ENCODE measurements at regions not wholly inside any gene's neighbourhood (a gene's known extent, or its start where the extent isn't known, plus 50 kb on each side); places are given as distances from the start of the nearest gene placed in this dataset.
A peak's percentile ranks its signal among the peaks of the same experiment; 100 is the strongest.

DNA sequence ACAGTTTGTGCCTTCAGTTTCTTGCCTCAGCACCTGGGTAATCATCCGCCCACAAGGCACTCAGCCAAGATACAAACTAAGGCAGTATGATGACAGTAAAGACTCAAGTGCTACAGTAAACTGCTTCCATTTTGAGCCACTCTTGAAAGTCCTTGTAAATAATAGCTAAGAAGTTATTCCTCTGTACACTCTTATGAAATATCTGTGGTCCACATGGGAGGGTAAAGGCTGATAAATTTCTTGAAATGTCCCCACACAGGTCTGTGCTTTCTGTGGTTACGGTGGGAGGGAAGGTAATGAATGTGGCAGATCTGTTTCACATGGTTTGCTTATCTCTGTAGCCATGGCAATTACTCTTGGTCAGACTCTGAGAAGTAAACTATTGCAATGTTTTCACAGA, 551.0 kb upstream of the ZWINT start:
- no peak for TF ChIP-seq Cebpa-rat (IDR thresholded peaks at IDR 0.05)
- H3K27me3 ChIP-seq = no peaks in the 10 kb centered on the region
- no peak overlapping the region for H3K27ac ChIP-seq
- H3K4me1 ChIP-seq = no peaks in the 10 kb centered on the region
- H3K9me3 ChIP-seq = no peaks in the 10 kb centered on the region
- H3K4me3 ChIP-seq = no peak overlapping the region
- H3K36me3 ChIP-seq = no peaks in the 10 kb centered on the region
- no peak overlapping the region for H3K4me2 ChIP-seq
- H3K9ac ChIP-seq = no peak overlapping the region
- H4K20me1 ChIP-seq = no peaks in the 10 kb centered on the region

- no peak overlapping the region for H3K27ac ChIP-seq
- H3K4me3 ChIP-seq = no peak overlapping the region
- no peaks in the 10 kb centered on the region for H3K4me1 ChIP-seq
- no peaks in the 10 kb centered on the region for H3K9me3 ChIP-seq
- no peaks in the 10 kb centered on the region for H3K27me3 ChIP-seq
- H4K20me1 ChIP-seq = no peaks in the 10 kb centered on the region
- no peak for TF ChIP-seq Cebpa-rat (IDR thresholded peaks at IDR 0.05)
- H3K36me3 ChIP-seq = no peaks in the 10 kb centered on the region
- H3K4me2 ChIP-seq = no peak overlapping the region
- H3K9ac ChIP-seq = no peak overlapping the region
Measured at GRCh38 chr10:56905051-56905450, 544.0 kb upstream of the ZWINT start.

DNA sequence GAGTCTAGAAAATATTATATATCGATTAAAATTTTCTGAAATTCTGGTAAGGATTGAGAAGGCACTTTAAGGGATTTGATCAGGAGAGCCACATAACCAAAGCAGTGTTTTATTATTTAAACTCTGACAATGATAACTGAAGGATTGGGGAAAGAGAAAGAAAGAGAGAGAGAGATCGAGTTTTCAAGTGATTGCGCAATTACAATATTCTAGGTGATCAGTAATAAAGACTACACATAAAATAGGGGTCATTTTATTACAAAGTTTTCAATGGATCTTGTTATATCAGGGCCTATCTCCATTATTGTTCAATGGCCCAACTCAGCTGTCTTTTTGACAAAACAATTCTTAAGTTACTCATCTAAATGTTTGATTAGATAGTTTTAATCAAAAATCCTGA, 541.5 kb upstream of the ZWINT start:
- Histone ChIP-seq H3K9me3 (no peaks in the 10 kb centered on the region), H3K4me3 (no peak overlapping the region), H3K27me3 (no peaks in the 10 kb centered on the region), H3K4me1 (no peaks in the 10 kb centered on the region), H3K9ac (no peak overlapping the region), H3K27ac (no peak overlapping the region), H4K20me1 (no peaks in the 10 kb centered on the region), H3K36me3 (no peaks in the 10 kb centered on the region), H3K4me2 (no peak overlapping the region)
- TF ChIP-seq Cebpa-rat (IDR thresholded peaks at IDR 0.05) = peak; percentile 93; the same call in 1 of the 2 replicates

DNA sequence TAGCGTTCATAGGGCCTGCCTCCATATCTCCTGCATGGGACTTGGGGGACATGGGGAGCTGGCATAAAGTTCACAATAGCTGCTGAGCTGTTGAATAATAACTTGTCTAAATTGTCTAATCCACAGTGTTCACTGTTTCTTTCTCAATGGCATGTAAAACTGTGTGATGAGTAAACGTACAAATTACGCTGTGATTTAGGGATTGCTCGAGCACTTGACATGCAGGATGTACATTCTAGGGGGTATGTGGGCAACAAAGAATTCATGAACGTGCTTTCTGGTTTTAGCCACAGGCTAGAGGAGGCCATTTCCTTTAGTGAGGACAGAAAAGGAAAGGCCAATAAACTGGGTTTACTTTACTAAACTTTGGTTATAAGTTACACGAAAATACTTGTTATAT, 534.2 kb upstream of the ZWINT start:
- Histone ChIP-seq H3K4me2 (no peak overlapping the region), H3K4me3 (no peak overlapping the region), H3K36me3 (no peaks in the 10 kb centered on the region), H3K27me3 (no peaks in the 10 kb centered on the region), H3K4me1 (no peaks in the 10 kb centered on the region), H3K9ac (no peak overlapping the region), H3K27ac (no peak overlapping the region), H3K9me3 (no peaks in the 10 kb centered on the region), H4K20me1 (no peaks in the 10 kb centered on the region)
- TF ChIP-seq Cebpa-rat (IDR thresholded peaks at IDR 0.05) = no peak

GRCh38 chr10:56881218-56881617, 520.2 kb upstream of the ZWINT start:
- H3K27ac ChIP-seq = no peak overlapping the region

DNA sequence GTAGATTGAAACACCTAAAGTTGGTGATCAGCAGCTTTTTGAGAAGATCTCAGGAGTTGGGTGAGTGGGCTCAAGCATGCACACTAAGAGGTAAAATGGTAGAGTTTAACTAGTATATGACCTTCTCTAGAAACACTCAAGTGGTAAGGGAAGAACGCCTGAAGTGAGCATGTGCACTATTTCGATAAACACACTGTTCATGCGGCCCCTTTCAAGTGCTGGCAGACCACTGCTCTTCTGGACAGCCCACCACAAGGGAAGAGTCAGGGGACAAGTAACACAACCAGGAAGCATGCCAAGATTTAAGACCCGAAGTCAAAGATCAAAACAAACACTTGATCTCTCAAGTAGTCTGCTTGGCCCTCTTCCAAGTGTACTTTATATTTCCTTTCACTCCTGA, 519.5 kb upstream of the ZWINT start:
- no peak overlapping the region for H3K4me3 ChIP-seq
- no peak overlapping the region for H3K9ac ChIP-seq
- no peak for TF ChIP-seq Cebpa-rat (IDR thresholded peaks at IDR 0.05)
- no peaks in the 10 kb centered on the region for H4K20me1 ChIP-seq
- no peaks in the 10 kb centered on the region for H3K4me1 ChIP-seq
- no peak overlapping the region for H3K27ac ChIP-seq
- H3K27me3 ChIP-seq = no peaks in the 10 kb centered on the region
- no peaks in the 10 kb centered on the region for H3K9me3 ChIP-seq
- H3K36me3 ChIP-seq = no peaks in the 10 kb centered on the region
- H3K4me2 ChIP-seq = no peak overlapping the region

More at GRCh38 chr10:56881218-56881617, 520.2 kb upstream of the ZWINT start:
- no peaks in the 10 kb centered on the region for H3K4me1 ChIP-seq
- H3K9ac ChIP-seq = no peak overlapping the region
- no peaks in the 10 kb centered on the region for H3K9me3 ChIP-seq
- no peaks in the 10 kb centered on the region for H3K36me3 ChIP-seq
- no peaks in the 10 kb centered on the region for H4K20me1 ChIP-seq
- no peak overlapping the region for H3K4me3 ChIP-seq
- no peaks in the 10 kb centered on the region for H3K27me3 ChIP-seq
- H3K4me2 ChIP-seq = no peak overlapping the region
- no peak for TF ChIP-seq Cebpa-rat (IDR thresholded peaks at IDR 0.05)

- Histone ChIP-seq H3K4me1 (no peaks in the 10 kb centered on the region), H3K9me3 (no peaks in the 10 kb centered on the region), H3K27me3 (no peaks in the 10 kb centered on the region), H4K20me1 (no peaks in the 10 kb centered on the region), H3K9ac (no peak overlapping the region), H3K4me2 (no peak overlapping the region), H3K27ac (no peak overlapping the region), H3K4me3 (no peak overlapping the region), H3K36me3 (no peaks in the 10 kb centered on the region)
- no peak for TF ChIP-seq Cebpa-rat (IDR thresholded peaks at IDR 0.05)
Measured at GRCh38 chr10:56874950-56875349, 513.9 kb upstream of the ZWINT start.

DNA sequence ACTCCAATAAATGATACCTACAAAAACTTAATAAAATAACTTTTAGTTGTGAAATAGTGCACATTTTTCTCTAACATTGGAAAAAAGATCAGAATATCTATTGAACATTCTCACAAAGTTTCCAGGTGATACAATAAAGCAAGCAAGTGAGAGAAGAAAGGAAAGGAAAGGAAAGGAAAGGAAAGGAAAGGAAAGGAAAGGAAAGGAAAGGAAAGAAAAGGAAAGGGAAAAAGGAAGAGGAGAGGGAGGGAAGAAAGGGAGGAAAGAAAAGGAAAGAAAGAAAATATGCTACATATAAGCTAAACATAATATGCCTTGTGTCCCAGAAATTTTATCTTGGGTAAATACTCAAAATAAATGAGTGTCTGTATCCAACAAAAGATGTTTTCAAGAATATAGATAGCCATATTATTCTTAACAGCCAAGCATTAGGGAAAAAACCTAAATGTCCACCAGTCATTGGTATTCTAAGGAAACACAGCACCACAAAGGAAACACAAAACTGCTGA, 510.2 kb upstream of the ZWINT start:
- Histone ChIP-seq H3K27me3 (no peaks in the 10 kb centered on the region), H3K9me3 (no peaks in the 10 kb centered on the region), H3K27ac (no peak overlapping the region), H3K4me3 (no peak overlapping the region), H4K20me1 (no peaks in the 10 kb centered on the region), H3K4me2 (no peak overlapping the region), H3K36me3 (no peaks in the 10 kb centered on the region), H3K4me1 (no peaks in the 10 kb centered on the region), H3K9ac (no peak overlapping the region)
- no peak for TF ChIP-seq Cebpa-rat (IDR thresholded peaks at IDR 0.05)

DNA sequence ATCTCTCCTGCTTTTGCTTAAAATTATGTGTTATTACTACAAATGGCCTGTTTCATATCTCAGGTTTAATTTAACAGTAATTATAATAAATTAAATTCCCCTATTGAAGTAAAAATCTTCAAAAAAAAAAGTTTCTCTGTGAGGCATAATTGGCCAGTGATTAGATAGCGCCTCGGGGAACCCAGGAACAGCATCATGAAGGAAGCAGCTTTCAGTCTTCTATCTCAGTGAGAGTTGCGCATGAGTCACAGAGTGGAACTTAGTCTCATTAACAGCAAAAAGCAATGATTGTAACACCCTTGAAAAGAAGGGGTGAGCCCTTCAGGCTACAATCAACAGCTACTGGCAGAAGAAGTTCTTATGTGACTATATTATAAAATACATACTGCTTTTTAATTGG, 506.2 kb upstream of the ZWINT start:
- Histone ChIP-seq H3K4me2 (no peak overlapping the region), H3K9ac (no peak overlapping the region), H3K9me3 (no peaks in the 10 kb centered on the region), H3K36me3 (no peaks in the 10 kb centered on the region), H3K27me3 (no peaks in the 10 kb centered on the region), H3K27ac (no peak overlapping the region), H3K4me1 (no peaks in the 10 kb centered on the region), H3K4me3 (no peak overlapping the region), H4K20me1 (no peaks in the 10 kb centered on the region)
- TF ChIP-seq Cebpa-rat (IDR thresholded peaks at IDR 0.05) = no peak

DNA sequence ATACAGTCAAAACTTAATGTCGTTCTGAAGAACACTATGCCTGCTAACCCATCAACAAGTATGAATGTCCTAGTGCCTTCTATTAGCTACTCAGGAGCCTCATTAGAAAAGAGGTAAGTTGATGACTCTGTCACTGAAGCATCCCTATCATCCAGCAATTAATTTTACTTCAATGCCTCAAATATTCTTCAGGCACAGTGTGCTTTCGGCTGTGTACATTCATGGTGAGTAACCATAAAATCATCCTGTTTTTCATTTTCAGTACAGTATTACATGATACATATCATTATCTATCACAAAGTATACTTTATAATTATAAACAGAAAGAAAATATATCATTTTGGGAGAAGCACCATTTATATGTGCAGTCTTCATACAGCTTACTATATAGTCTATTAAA, 495.5 kb upstream of the ZWINT start:
- no peak overlapping the region for H3K27ac ChIP-seq
- no peaks in the 10 kb centered on the region for H3K4me1 ChIP-seq
- H3K27me3 ChIP-seq = no peaks in the 10 kb centered on the region
- H3K4me2 ChIP-seq = no peak overlapping the region
- H3K4me3 ChIP-seq = no peak overlapping the region
- no peak overlapping the region for H3K9ac ChIP-seq
- TF ChIP-seq Cebpa-rat (IDR thresholded peaks at IDR 0.05) = no peak
- H4K20me1 ChIP-seq = no peaks in the 10 kb centered on the region
- H3K36me3 ChIP-seq = no peaks in the 10 kb centered on the region
- H3K9me3 ChIP-seq = no peaks in the 10 kb centered on the region

- Histone ChIP-seq H3K4me1 (no peaks in the 10 kb centered on the region), H3K4me3 (no peak overlapping the region), H3K4me2 (no peak overlapping the region), H4K20me1 (no peaks in the 10 kb centered on the region), H3K27me3 (no peaks in the 10 kb centered on the region), H3K36me3 (no peaks in the 10 kb centered on the region), H3K9me3 (no peaks in the 10 kb centered on the region), H3K9ac (no peak overlapping the region), H3K27ac (no peak overlapping the region)
- no peak for TF ChIP-seq Cebpa-rat (IDR thresholded peaks at IDR 0.05)
Measured at GRCh38 chr10:56844978-56845529, 484.0 kb upstream of the ZWINT start.

Measured in BLaER1 (cell line).